ENCODE measurements at regions not wholly inside any gene's neighbourhood (a gene's known extent, or its start where the extent isn't known, plus 50 kb on each side); places are given as distances from the start of the nearest gene placed in this dataset.
"Not testable (repeated sequence)": the region's sequence is repeated elsewhere in the genome, so short reads cannot be mapped to it uniquely, and the experiment has no call there.

DNA sequence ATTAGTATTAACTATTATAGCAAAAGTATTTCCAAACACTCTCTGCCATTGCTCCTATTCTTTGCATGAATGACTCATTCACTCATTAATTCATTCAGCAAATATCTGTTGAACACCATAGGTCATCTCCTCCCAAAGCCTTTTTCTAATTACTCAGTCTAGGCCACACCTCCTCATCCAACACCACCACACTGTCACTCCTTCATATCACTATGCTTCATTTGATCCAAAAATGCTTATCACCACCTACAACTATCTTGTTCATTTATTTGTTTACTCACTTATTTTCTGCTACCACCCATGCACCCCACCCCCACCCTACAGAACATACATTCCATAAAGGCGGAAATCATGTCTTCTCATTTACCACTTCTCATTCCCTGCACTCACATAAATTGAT, 94.4 kb upstream of the TNFSF4 start:
- no peak for DNase-seq

DNA sequence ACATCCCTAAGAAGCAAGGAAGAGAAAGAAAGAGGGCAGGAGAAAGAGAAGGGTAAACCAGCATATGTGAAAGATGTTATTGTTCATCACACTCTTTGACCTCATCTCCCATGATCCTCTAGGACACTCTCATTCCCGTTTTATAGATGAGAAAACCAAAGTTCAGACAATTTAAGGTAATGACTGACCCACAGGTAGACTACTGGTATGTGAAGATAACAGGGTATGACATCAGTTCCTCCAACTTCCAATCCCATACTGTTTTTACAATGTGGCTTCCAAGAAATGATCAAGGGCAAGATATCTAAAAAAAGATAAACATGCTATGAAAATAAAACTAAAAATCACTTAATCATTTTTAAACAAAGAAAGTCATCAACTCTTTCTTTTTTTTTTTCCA, 95.2 kb upstream of the TNFSF4 start:
- no peak for DNase-seq

DNA sequence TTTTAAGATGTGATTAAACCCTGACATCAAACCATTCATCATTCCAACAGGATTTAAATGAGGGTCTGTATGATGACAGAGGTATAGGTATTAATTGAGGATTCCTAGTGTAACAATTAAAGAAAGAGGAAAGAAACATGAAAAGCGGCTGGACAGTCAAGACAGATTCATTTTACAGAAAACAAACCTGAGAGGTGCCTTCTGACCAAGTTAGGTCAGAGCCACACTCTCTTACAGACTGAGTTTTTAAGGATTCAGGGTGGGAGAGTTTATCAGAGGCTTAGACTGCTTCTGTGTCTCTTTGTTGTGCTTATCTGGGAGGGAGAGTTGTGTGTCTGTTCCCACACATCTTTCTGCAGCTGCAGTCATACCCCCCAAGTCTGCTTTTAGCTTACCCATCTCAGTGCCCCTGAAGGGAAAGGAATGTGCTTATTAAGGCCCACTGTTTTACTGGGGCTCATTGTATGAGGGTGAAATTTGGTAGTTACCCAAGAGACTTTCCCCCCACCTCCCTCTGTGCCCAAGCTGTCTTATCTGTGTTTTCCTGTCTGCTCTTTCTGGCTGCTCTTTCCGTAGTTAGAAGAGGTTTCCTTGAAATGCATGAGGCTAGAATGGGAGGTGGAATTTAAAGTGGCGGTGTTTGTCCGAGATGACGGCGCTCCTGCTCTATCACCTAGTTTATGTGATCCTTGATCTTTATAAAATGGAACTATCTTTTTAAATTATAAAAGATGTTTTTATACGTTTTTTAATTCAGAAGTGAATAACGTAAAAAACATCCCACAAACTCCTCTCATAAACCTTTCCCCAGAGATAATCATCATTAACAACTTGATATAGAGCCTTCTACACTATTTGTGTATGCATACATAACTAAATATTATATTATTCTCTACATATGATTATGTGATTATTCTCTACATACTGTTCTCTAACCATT, 96.0 kb upstream of the TNFSF4 start:
- DNase-seq, result no peak

DNA sequence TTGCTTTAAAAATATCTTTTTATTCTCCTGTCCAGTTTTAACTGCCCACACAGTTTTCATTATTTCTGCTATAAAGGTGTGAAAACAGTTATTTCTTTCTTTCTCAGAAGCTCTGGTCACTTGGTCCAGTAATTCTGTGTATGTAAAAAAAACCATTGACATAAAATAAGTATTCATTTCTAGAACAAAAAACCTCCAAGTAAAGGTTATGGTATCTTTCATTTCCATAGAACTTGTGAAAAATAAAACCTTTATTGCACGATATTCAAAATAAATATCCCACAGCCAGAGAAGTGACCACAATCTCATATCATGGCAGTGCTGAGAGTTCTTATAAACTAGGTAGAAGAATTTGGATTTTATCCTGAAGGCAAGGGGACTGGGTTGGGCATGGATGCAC, 96.9 kb upstream of the TNFSF4 start:
- no peak for DNase-seq

DNA sequence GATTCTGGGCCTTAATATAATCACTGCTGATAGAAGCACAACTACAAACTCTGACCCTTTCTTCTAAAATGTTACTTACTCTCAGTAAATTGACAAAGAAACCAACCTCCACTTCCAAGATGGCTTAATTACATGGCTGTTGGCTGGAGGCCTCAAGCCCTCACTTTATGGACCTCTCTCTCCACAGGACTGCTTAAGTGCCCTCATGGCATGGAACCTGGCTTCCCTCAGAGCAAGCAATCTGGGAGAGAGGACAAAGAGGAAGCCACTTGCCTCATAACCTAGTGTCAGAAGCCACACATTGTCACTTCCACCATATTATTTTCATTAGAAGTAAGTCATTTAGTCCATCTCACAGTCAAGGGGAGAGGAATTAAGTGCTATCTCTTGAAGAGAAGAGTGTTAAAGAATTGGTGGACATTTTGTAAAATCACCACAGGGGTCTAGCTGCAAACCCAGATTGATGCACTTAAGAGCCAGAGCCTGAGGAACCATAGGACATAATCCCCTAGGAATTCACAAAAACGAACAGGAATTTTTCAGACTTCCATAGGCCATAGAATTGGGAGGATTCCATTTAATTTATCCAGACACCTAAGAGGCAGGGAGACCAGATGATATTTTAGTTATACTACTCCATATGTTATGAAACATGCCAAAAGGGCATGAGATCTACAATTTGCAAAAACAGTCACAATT, 97.5 kb upstream of the TNFSF4 start:
- DNase-seq, result no peak

DNA sequence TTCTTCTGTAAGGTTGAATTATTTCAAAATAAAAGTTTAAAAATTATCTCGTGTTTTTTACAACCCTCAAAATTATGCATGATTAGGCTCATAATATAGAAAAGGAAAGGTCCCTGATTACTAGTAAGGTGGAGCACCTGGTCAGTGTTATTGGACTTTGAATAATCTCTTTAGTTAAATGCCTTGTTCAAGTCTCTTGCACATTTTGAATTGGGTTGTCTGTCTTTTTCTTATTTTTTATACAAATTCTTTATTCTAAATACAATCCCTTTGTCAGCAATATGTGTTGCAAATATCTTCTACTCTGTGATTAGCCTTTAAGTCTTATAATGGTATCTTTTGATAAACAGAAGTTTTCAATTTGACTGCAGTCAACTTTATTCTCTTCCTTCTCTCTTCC, 100.7 kb upstream of the TNFSF4 start:
- no peak for DNase-seq

DNA sequence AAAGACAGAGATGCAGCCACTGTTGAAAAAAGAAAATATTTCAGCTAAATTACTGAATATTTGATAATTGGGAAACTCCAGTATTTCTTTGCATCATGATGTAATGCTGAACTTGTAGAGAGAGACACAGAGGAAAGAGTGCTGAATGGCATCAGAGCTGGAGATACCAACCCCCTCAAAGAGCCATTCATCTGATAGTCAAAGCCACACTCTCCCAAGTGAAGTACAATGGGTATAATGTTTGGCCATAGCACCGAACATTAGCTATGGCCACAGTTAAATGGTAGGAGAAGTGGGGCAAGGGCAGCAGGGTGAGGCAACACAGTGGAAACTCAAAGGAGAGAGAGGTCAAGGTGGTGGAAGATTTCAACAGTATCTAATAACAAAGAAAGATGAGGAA, 107.5 kb upstream of the TNFSF4 start:
- DNase-seq, result no peak

DNA sequence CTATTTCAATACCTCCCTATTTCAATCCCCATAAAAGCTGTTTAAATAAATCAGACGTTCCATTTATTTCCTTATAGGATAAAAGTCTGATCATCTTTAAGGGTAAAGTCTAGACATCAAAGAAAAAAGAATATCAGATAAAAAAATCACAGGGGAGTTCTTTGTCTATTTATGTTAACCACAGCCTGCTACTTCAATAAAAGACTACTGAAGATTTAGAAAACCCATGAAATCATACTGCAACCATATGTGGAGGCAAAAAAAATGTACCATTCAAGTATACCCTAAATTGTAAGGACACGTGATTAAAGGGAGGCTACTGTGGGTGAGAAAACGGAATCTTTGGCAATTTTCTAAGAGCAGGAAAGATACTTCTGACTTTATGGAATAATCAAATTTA, 108.2 kb upstream of the TNFSF4 start:
- no peak for DNase-seq

DNA sequence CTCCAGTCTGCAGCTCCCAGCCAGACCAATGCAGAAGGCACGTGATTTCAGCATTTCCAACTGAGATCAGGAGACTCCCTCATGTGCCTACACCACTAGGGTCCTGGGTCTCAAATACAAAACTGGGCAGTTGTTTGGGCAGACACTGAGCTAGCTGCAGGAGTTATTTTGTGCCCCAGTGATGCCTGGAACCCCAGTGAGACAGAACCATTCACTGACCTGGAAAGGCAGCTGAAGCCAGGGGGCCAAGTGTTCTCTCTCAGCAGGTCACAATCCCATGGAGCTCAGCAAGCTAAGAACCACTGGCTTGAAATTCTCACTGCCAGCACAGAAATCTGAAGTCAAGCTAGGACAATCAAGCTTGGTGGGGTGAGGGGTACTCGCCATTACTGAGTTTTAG, 111.7 kb upstream of the TNFSF4 start:
- DNase-seq, result no peak

DNA sequence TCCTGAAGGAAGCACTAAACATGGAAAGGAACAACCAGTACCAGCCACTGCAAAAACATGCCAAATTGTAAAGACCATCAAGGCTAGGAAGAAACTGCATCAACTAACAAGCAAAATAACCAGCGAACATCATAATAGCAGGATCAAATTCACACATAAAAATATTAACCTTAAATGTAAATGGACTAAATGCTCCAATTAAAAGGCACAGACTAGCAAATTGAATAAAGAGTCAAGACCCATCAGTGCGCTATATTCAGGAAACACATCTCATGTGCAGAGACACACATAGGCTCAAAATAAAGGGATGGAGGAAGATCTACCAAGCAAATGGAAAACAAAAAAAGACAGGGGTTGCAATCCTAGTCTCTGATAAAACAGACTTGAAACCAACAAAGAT, 117.2 kb upstream of the TNFSF4 start:
- DNase-seq, result not testable (repeated sequence)

DNA sequence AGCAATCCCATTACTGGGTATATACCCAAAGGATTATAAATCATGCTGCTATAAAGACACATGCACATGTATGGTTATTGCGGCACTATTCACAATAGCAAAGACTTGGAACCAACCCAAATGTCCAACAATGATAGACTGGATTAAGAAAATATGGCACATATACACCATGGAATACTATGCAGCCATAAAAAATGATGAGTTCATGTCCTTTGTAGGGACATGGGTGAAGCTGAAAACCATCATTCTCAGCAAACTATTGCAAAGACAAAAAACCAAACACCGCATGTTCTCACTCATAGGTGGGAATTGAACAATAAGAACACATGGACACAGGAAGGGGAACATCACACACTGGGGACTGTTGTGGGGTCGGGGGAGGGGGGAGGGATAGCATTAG, 120.9 kb upstream of the TNFSF4 start:
- not testable (repeated sequence) for DNase-seq

DNA sequence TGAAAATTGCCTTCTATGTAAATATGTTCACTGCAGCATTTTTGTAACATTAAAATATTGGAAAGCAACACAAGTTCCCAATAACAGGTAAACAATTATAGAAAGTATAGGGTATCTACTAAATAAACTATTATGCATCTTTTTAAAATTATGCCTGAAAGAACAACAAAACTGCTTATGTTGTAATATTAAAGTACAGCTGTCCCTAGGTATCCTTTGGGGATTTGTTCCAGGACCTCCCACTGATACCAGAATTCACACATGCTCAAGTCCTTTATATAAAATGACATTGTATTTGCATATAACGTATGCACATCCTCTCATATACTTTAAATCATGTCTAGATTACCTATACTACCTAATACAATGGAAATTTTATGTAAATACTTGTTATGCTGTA, 121.8 kb upstream of the TNFSF4 start:
- DNase-seq, result no peak

DNA sequence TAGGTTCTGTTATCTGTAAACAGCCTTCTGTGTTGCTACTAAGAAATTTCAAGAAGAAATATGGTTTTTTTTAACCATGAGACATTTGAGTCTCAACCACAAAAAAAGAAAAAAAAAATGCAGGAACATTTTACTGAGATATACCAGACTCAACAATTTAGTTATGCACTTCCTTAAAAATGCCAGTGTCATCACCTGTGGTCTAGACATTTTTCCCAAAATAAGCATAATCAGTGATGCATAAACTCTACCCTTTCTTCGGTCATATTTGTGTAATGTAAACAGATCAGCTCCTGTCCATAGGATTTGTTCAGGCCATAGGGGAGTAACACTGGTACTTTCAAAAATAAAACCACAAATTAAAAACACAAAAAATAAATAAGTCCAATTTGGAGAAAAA, 122.6 kb upstream of the TNFSF4 start:
- no peak for DNase-seq

DNA sequence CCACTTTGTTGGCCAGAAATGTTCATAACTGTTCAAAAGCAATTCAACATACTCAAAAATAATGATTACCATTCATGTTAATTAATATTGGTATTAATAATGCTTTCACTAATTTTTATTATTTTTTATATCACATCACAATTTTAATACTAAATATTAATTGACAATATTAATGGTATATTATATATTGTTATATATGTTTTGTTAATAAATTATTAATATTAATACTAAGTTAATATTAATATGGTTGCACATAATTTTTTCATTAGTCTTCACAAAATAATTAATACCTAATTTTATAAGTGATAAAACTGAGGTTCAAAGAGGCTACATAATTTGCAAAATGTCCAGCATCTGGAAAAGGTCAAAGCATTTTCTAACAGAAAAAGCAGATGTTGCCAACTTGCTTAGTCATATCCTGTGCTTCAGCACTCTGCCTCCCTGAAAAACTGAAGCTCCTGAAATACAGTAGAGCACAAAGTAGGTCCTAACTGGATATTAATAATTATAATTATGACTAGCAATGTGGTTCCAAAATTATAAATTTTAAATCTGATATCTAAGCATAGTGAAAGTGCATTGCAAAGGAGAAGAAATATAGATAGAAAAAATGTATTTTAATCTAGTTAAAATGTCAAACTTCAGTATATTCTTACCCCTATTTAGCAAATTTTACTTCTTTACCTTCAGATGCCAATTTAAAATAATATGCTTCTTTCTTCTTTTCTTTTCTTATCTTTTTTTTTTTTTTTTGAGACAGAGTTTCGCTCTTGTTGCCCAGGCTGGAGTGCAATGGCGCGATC, 123.2 kb upstream of the TNFSF4 start:
- no peak for DNase-seq

DNA sequence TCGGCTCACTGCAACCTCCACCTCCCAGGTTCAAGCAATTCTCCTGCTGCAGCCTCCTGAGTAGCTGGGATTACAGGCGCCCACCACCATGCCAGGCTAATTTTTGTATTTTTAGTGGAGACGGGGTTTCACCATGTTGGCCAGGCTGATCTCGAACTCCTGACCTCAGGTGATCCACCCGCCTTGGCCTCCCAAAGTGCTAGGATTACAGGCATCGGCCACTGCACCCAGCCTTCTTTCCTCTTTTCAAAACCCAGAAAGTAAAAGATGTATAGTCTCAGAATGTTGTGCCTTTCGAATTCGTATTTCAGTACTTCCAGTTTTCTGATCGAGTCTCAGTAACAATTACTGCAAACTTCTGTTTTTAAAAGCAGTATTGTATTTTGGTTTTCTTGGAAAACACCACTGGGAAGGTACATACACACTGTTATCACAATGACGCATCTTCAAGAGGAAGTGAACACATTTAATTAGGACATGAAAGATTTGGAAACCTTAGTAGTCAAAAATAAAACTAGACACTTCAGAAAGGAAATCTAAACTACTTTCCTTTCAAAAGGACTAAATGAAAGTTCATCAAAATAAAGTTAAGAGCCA, 123.9 kb upstream of the TNFSF4 start:
- DNase-seq, result not testable (repeated sequence)

DNA sequence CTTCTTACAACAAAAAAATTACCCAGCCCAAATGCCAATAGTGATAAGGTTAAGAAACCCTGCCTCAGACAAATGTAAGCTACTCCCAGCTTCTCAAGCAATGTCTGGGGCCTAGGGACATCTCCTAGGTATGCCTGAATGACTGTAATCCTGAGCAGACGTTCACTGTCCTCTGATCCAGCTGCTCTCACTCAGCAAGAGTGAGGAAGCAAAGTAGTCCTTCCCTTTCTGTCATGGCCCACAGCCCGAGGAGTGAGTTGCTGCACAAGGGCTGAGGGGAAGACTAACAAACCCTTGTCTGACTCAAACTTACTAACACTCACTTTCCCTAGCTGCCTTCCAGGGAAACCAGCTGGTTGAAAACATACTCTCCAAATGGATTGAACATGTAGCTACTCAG, 124.9 kb upstream of the TNFSF4 start:
- no peak for DNase-seq

DNA sequence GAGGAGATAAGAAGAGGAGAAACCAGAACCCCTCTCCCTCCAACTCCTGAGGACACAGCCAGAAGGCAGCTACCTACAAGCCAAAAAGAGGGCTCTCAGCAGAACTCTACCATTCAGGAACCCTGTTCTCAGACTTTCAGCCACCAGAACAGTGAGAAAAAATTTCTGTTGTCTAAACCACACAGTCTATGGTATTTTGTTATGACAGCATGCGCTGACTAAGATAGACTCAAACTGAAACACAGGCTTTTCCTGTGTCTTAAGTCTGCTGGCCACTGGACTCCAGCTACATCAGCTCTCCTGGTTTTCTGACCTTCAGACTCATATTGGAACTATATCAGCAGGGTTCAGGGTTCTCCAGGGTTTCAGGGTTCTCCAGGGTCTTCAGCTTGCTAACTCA, 126.5 kb upstream of the TNFSF4 start:
- DNase-seq, result no peak

DNA sequence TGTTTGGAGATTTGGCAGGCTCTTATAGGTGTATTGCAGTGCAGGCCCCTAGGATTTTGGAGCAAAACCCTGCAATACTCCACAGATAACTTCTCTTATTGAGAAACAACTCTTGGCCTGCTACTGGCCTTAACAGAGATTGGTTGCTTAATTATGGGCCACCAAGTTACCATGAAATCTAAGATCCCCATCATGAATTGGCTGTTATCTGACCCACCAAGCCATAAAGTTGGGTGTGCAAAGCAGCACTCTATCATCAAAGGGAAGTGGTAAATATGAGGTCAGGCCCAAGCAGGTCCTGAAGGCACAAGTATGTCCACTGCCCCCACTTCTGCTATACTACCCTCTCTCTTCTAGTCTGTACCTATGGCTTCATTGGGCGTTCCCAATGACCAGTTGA, 130.0 kb upstream of the TNFSF4 start:
- DNase-seq, result no peak

DNA sequence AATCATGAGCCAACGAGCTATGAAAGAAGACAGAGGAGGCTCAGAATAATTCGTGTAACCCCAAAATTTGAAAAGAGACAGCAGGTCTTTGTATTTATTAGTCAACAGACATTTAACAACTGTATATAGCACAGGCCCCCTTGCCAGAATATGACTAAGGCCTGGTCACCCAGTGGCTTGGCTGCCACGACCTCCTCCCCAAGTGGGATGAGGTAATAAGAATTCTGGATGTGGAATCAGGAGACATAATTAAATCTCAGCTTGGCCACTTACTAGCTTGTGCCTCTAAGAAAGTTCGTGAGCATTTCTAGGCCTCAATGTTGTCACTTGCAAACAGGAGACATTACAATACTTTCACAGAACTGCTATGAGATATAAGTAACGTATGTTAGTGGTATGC, 134.2 kb upstream of the TNFSF4 start:
- no peak for DNase-seq

DNA sequence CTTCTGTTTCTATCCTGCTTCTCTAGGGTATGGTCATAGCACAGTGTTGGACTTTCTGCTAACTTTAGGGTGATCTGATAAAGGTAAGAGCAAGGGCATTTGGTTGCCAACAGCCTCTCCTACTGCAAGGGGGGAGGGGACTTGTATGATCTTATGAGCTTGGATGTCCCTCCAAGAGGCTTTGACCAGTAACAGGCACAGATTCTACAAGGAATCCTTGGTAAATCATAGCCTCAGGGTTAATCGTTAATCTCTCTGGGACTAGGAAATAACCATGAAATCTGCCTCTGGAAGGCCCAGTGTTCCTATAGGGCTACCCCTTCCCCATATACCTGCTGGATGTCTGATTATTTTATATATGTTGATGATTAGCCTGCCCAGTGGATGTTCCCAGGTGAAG, 134.8 kb upstream of the TNFSF4 start:
- DNase-seq, result no peak

DNA sequence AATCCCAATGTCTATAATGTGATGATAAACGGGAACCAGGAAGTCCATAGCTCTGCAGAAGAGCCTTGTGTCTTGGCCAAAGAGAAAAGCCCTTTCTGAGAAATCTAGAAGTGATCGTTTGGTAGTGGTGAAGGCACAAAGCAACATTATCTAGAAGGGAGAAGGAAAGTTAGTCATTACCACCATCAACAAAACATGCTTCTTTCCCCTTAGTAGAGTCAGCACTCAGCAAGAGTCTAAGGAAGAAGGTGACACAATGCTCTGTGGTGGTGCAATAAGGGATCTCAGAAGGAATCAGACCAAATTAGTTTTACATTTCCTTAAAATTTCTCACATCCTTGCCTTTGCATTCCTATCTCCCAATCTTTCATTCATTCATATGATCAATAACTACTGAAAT, 134.4 kb upstream of the PRDX6 start:
- DNase-seq, result no peak

DNA sequence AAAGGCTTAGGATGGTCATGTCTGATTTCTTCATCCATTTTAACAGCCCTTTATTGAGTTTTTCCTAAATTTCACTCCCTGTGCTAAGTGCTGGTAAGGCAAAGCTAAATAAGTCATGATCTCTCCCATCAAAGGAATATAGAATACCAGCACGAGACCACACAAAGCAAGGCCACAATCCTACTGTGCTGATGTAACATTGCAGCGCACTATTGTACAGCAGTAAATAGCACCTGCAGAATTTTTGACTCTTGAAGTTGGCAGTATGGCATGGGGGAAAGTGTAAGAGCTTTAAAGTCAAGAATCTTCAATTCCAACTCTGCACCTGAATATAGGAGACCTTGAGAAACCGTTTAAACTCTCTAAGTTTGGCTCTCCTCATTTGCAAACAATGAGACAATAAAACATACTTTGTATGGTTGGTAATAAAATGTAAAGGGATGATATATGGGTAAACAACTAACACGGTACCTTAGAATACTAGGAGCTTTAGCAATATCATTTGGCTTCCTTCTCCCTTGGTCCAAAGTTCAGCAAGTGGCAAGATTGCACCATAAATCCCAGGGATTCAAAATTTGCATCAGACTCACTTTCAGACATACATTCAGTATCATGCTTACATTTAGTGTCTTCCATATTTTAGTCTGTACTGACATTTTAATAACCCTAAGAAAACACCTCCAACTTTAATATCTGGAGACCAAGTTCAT, 132.9 kb upstream of the PRDX6 start:
- no peak for DNase-seq
